NCI-H524 treated with DMSO at 0.1 percent for 48 hours (cell line): ENCODE measurements at regions not wholly inside any gene's neighbourhood (a gene's known extent, or its start where the extent isn't known, plus 50 kb on each side); places are given as distances from the start of the nearest gene placed in this dataset.
"Not testable (repeated sequence)": the region's sequence is repeated elsewhere in the genome, so short reads cannot be mapped to it uniquely, and the experiment has no call there.

ENCODE experiments used
- DNase-seq: peaks from one replicate; lab custom pipeline; 2025; lab: John Stamatoyannopoulos, UW

DNA sequence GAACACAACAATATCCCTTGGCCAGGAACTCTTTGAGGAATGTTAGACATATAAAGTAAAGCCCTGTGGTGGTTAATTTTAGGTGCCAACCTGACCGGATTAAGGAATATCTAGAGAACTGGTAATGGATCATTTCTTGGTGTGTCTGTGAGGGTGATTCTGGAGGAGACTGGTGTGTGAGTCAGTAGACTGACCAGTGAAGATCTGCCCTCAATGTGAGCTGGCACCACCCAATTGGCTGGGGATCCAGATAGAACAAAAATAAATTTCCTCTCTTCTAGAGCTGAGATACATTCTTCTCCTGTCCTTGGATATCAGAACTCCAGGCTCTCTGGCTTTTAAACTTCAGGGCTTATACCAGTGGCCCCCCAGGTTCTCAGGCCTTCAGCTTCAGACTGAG is 56.2 kb upstream of the TNPO1 start:
- no peak for DNase-seq

DNA sequence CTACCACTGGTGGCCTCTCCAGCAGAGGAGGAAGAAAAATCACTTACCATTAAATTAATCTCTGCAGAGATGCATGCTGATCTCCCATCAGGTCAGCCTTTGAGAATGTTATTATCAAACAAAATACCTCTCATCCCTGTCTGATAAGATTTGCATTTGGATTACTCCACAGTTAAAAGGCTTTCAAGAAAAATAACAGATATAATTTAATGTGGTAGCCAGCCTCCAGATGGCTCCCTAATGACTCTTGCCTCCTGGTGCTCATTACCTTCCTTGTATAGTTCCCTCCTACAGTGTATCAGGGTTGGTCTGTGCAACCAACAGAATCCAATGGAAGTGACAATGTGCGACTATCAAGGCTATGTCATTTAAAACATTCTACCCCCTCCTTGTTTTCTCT is 63.6 kb upstream of the TNPO1 start:
- no peak for DNase-seq

DNA sequence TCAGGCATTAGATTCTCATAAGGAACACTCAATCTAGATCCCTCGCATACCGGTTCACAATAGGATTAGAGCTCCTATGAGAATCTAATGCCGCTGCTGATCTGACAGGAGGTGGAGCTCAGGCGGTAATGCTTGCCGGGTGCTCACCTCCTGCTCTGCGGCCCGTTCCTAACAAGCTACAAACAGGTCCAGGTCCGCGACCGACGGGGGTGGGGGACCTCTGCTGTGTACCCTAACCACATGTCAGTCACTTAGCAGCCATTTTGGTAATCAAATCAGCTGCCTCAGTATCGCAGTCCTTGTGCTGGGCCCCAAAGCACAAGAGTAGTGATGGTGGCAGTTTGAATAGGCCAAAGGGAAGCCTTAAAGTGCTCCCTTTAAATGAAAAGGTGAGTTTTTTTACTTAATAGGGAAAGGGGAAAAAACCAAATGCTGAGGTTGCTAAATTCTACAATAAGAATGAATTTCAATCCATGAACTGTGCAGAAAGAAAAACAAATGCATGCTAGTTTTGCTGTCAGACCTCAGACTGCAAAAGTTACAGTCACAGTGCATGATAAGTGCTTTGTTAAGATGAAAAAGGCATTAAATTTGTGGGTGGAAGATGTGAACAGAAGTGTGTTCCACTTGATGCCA is 67.0 kb upstream of the TNPO1 start:
- no peak for DNase-seq

DNA sequence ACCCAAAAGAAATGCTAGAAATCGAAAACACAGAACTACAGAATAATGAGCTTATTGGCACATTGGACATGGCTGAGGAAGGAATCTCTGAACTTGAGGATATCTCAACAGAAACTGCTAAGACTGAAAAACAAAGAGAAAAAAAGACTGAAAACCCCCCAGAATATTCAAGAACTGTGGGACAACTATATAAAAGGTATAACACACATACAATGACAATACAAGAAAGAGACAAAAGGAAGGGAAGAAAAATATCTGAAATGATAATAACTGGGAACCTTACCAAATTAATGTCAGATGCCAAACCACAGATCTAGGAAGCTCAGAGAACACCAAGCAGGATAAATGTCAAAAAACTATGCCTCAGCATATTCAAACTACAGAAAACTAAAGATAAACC is 68.6 kb upstream of the TNPO1 start:
- DNase-seq = no peak

DNA sequence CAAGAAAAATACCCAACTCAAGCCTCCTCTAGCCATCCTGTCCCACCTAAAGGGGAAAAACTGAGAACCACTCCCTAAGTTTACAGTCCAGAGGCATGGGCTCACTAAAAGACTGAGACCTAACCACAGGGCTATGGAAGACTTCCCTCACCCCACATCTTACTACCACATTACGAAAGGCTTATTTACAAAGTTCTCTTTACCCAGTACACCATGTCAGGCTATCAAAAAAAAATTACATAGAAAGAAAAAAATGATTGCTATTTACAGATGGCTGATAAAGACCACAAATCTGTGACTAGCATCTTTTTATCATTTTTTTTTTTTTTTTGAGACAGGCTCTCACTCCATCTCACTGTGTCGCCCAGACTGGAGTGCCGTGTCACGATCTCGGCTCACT is 69.7 kb upstream of the TNPO1 start:
- no peak for DNase-seq

DNA sequence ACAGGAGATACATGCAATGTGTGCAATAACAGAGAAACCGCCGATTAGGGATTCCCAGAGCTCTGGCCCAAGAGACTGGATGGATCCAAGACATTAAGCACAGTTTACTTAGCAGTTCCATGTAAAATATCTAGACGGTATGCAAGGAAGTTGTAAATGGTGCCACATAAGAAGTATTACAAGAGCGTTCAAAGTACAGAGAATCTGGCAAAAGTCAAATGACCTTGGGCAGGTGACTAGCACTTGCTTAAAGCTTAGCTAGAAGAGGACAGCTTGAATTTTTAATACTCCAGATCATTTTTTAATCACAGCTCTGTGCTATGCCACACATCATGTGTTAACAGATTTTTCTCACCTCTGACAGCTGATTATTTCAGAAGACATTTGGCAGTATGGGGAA is 72.3 kb upstream of the TNPO1 start:
- DNase-seq = no peak

DNA sequence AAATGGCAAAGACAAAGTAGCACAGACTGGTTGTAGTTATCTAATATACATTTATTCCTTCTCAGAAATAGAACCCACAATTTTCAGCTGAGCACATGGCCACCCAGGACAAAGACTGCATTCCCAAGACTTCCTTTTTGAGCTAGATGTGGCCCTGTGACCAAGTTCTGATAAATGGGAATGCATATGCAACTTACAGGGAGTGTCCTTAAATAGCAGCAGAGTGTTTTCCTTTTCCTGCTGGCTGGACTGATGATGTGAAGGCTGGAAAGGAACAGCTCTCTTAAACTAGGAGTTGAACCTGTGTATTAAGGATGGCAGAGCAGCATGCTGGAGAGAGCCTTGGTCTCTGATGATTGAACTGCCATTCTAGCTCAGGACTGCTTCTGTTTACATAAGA is 74.7 kb upstream of the TNPO1 start:
- no peak for DNase-seq

DNA sequence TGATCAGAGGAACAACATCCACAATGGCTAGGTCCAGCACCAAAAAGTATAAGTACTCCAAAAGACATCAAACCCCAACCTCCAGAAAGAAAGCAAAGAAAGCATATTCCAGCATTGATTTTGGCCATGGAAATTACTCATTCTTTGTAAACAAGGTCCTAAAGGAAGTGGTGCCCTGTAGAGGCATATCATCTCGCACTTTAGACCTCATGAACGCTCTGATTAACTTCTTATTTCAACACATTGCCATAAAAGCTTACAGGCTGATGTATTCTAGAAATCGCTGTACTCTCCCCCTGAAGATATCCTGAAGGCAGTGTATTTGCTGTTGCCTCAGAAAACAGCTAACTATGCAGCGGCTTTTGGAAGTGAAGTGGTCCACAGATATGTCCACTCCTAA is 82.7 kb upstream of the TNPO1 start:
- DNase-seq = no peak

DNA sequence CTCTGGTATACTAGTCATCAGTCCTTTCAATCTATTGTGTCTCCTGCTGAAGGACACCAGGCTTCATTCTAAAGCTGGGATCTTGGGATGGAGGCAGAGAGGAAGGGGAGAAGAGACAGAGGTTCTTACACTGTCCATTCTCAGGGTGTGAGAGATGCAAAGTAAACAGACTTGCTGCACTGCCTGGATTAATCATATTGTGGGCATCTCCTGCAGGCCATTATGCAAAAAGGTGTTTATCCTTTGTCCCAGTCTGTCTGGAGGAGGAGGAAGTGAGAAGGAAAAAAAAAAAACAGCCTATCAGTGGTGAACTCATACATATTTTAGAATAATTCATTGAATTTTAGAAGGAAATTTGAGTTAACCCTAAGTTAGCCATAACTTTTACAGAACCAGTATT is 92.9 kb upstream of the TNPO1 start:
- no peak for DNase-seq

DNA sequence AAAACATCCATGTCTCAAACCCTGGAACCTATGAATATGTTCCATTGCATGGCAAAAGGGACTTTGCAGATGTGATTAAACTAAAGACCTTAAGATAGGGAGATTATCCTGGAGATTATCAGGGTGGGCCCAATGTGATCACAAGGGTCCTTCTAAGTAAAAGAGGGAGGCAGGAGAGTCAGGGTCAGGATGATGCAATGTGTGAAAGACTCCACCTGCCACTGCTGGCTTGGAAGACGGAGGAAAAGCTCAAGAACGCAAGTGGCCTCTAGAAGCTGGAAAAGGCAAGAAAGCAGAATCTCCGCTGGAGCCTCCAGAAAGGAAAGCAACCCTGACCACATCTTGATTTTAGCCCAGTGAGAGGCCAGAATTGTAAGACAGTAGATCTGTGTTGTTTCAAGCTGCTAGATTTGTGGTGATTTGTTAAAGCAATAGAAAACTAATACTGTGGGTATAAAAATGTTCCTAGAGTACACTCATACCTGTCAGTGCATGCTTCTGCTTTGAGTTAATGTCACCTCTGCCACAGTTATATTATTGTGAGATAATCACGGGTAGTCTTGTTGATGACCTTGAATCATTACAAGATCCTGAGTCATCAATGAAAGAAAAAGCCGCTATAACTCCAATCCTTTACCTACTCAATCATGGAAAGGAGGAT is 93.5 kb upstream of the TNPO1 start:
- DNase-seq = no peak

DNA sequence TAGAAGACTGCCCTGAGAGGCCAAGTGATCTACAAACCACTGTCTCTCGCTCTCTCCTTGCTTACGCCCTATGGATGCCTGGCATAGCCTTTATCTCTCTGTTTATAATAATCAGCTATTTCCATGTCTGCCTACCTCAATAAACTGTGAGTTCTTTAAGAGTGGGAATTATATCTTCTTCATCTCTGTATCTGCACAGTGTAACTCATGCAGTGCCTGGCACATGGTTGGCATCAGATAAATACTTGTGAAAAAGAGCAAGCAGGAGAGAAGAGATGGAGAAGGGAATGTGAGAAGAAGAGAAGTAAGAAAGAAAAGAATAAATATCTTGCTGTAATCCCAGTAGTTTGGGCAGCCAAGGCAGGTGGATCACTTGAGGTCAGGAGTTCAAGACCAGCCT is 94.6 kb upstream of the TNPO1 start:
- no peak for DNase-seq

DNA sequence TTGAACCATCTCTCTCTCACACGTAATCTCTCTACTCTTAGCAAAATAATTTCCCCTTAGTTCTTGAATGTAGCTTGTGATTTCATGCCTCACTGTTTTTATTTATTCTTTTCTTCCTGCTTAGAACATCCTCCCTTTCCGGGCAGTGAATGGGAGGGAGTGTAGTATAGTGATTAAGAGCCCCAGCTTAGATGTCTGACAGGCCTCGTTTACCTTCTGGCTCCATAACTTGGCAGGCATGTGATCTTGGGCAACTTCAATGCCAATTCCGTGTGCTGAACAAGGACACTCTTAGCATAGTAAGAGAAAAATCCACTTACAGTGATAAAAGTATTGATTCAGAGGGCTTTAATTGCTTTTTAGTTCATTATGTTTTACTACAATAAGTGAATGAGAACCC is 96.3 kb upstream of the TNPO1 start:
- DNase-seq = no peak

DNA sequence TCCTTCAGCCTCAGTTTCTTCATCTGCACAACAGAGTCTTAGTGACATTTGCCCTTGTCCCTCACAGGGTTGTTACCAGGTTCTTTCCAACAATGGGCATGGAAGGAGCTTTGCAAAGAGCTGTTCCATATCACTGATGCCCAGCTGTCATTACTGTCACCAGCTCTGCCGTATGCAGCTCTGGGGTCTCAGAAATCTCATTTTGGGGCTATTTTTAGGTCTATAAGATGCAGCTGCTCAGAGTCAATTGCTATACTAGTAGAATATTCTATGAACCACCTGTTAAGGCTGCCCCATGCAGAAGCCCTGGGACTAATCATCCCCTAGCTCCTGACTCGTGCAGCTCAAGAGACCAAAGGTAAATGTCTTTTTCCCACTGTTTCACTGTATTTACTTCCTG is 105.1 kb upstream of the TNPO1 start:
- DNase-seq = no peak

DNA sequence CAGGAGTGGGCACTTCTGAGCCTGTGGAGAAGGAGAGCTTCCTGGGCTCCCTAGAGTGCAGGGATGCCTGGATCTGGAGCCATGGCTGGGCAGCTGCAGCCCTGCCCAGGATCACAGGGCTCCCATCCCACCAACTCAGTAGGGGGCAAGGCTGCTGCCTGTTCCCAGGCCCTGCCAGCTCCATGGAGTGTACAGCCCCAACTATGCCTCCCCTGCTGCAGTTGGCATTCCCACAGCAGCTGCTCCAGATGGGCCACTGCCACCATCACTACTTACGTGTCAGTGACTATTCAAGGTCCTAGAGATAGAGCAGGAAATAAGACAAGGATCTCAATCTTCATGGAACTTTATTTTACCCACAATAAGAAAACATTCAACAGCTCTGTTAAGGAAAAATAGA is 107.1 kb upstream of the TNPO1 start:
- no peak for DNase-seq

DNA sequence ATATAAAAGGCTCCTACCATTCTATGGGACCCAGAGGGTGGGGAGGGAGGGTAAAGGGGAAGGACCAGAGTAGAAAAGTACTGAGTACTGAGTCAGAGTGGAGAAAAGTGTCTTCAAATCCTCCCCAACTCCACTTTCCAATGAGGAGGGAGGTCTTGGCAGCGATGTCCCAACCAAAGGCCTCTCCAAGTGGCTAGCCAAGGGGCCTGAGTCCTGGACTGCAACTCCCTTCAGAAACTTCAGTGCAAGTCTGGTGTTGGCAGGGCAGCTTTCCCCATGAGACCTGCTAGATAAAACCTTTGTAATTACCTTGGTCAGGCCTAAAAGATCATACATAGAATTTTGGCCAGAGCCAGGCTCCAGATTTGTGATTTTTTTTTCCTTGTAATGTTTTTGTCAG is 111.3 kb upstream of the TNPO1 start:
- no peak for DNase-seq

DNA sequence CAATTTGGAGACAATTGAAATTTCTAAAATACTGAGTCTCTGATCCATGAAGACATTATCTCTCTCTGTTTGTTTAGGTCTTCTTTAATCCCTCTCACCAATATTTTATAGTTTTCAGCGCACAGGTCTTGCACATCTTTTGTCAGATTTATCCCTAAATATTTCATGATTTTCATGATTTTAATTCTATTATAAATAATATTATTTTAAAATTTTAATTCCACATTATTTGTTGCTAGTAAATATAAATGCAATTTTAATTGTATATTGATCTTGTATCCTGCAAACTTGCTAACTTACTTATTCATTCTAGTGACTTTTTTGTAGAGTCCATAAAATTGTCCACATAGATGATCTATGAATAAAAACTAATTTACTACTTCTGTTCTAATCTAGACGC is 112.6 kb upstream of the TNPO1 start:
- DNase-seq = no peak

DNA sequence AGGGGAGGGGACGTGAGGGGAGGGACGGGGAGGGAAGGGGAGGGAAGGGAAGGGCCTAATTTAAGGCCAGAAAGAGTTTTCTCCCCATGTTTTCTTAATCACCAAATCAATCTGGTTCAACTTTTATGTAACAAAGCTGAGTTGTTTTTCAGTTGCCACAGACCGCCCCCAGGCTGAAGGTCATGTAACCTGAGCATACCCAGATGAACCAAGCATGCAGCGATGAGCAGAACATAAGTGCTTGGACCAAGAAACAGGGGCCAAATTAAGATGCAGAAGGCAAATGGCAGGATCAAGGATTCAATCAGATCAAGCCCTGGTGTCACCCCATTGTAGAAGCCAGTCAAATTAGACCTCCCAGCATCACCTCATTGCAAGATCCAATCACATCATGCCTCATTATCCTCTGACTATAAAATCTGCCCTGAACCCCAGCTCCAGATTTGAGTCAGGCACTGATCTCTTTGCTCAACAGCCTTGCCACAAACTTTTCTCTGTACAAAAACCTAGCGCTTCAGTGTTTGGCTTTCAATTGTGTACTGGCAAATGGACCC is 113.5 kb upstream of the TNPO1 start:
- no peak for DNase-seq

DNA sequence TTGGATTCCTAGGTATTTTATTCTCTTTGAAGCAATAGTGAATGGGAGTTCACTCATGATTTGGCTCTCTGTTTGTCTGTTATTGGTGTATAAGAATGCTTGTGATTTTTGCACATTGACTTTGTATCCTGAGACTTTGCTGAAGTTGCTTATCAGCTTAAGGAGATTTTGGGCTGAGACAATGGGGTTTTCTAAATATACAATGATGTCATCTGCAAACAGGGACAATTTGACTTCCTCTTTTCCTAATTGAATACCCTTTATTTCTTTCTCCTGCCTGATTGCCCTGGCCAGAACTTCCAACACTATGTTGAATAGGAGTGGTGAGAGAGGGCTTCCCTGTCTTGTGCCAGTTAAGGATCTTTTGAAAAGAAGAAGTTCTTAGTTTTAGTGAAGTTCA is 114.4 kb upstream of the TNPO1 start:
- not testable (repeated sequence) for DNase-seq

DNA sequence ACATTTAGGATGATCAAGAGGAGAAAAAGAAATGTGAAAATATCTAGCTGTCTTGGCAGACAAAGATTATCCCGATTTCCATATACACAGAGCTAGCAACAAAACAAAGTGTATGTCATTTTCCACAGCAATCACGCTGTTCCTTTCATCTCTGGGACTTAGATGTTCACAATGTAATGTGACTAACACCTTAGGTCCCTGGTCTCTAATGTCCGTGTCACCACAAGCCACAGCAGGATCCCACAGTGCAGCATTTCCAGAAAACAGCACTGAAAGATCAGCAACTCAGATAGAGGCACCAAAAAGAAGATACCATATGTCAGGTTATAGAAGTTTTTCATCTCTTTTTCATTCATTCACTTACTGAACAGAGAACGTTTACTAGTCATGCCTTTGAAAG is 118.0 kb upstream of the TNPO1 start:
- no peak for DNase-seq

DNA sequence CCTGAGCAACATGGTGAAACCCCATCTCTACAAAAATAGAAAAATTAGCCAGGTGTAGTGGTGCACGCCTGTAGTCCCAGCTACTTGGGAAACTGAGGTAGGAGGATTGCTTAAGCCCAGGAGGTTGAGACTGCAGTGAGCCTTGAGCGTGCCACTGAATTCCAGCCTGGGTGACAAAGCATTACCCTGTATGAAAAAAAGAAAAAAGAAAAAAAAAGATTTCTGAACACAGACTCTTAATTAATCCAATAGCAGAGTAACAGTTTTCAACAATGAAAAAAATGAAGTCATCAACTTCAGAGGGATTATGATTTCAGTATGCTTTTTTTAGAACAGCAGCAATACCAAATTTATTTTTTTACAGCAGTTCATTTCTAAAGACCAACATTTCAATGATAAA is 118.8 kb upstream of the TNPO1 start:
- no peak for DNase-seq

DNA sequence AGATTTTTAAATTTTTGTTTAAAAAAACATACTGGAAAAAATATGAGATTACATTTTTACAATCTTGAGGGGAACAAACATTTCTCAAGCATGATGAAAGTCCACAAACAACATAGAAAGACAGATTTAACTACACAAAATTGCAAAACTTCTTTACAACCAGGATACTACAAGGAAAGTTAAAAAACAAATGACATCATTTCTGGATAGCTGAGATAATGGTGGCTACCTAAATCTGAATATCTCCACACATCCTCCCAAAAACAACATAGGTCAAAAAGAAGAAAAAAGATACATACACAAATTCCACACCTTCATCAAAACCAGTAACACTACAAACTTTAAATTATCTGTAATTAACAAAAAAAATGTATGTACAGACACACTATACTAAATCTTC is 120.8 kb upstream of the TNPO1 start:
- DNase-seq = no peak

DNA sequence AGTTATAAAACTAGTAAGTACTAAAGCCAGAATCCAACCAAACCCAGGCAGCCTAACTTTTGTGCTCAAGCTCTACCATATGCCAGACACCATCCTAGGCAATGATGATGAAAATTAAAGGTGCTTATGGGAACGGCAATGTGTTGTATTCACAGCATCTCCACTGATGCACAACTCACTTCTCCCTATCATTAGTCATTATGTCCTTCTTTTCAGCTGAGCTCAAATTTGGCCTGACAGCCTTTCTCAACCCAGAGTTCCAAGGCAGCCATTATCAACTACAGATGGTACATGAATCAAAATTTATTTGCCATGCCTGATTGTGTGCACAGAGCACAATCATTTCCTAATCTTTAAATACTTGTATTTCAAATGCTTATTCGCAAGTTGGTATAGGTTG is 121.6 kb upstream of the TNPO1 start:
- DNase-seq = no peak

DNA sequence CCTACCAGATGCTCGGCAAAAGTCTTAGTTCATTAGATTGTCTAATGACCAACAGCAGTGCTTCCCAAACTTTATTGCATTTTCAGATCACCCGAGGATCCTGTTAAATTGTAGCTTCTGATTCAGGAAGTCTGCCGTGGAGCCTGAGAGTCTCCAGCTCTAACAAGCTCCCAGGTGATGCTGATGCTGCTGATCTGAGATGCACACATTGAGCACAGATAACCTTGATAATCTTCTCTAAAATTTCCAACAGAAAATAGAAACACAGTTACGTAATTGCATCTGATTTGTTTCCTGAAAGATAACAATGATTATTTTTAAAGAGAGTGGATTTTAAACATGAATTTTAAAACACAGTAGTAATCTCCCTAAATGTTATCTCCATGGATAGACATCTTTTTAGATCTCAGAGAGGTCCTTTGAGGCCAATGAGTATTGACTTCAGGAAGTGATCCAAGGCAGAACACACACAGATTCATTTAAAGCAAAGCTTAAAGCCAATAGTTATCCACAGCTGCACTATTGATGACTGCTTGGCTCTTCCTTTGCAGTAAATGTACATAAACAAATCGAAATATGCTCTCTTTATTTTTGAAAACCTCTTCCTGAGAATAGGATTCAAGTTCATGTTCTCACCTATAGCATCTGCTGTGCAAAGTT is 122.8 kb upstream of the TNPO1 start:
- DNase-seq = no peak
